H1 (cell line): ENCODE measurements at regions not wholly inside any gene's neighbourhood (a gene's known extent, or its start where the extent isn't known, plus 50 kb on each side); places are given as distances from the start of the nearest gene placed in this dataset.

Source experiments
- CHD2 ChIP-seq: IDR thresholded peaks from 2 replicates; pipeline ENCODE4 v1.6.1; 2012; ENCODE audit warnings: low read length, improper control_type of control experiment
- CHD7 ChIP-seq: fragments of 300-600 bp; sonication (generic); IDR thresholded peaks from 2 replicates; pipeline ENCODE4 v1.7.1; 2012; ENCODE audit warnings: low read length, moderate library complexity, mild to moderate bottlenecking, inconsistent platforms; ENCODE audit not compliant: insufficient replicate concordance
- EZH2 ChIP-seq: fragments of 200-600 bp; sonication (generic); IDR thresholded peaks from 2 replicates; pipeline ENCODE4 v1.7.1; 2012; ENCODE audit warnings: low read depth, mild to moderate bottlenecking, moderate library complexity, low read length, inconsistent platforms; ENCODE audit not compliant: severe bottlenecking
- HDAC2 ChIP-seq, 2 experiments: fragments of 300-600 bp in 1 of 2; sonication (generic) in 1 of 2; IDR thresholded peaks; 2 replicates each; pipeline ENCODE4 v1.6.1; 2011 to 2012; ENCODE audit warnings: low read depth in 2 of 2, low read length in 2 of 2, mild to moderate bottlenecking in 2 of 2, moderate library complexity in 2 of 2, borderline replicate concordance in 1 of 2, inconsistent platforms in 1 of 2
- YY1 ChIP-seq: IDR thresholded peaks from 2 replicates; pipeline ENCODE4 v1.6.1; 2011; ENCODE audit warnings: low read depth, mild to moderate bottlenecking, low read length

GRCh38 chr3:182730675-182731042, 62.6 kb upstream of the ATP11B start (continued):
- no peak for TF ChIP-seq CHD7
- TF ChIP-seq EZH2: no peak
- TF ChIP-seq HDAC2 (IDR thresholded peaks at IDR 0.05; ENCODE audit: borderline replicate concordance in 1 of 2, low read depth in 2 of 2, low read length in 2 of 2): no peak
- no peak for TF ChIP-seq CHD2
- TF ChIP-seq YY1: no peak
- TF ChIP-seq, all 59 proteins: peak for 0
